HepG2 (cell line): ENCODE measurements at regions not wholly inside any gene's neighbourhood (a gene's known extent, or its start where the extent isn't known, plus 50 kb on each side); places are given as distances from the start of the nearest gene placed in this dataset.

Source experiments
- ATAC-seq: fragments of 200-7000 bp; cut with Tn5 transposase; 3 replicates; pipeline ENCODE4 v1.9.1; 2020; ENCODE audit warnings: mild to moderate bottlenecking, moderate library complexity
- BruUV-seq: library from RNA; stranded (reverse); fragments of 400-500 nt; replicated peaks from 2 replicates; lab custom pipeline; 2021; lab: Mats Ljungman, UMichigan
- CTCF ChIA-PET: fragments of 300-600 bp; formaldehyde crosslinking; extraction: SDS; loops from one replicate; lab custom pipeline; 2021; ENCODE audit warnings: low total read pairs, inconsistent platforms, low intra/inter-chr PET ratio; lab: Yijun Ruan, JAX
- POLR2A ChIA-PET: fragments of 350-600 bp; sonication (Branson Sonifier 250); formaldehyde crosslinking; loops from one replicate; lab custom pipeline; 2020; ENCODE audit warnings: antibody characterized with exemption, inconsistent platforms; lab: Yijun Ruan, JAX
- DNase-seq: peaks from one replicate; pipeline ENCODE4 v3.0.0-alpha.2; 2015; ENCODE audit warnings: low spot score
- FAIRE-seq: peaks from 3 replicates; lab custom pipeline; 2011; peaks lifted over from hg19 to GRCh38; lab: Jason Lieb, UNC
- H2AFZ ChIP-seq: one replicate; pipeline ENCODE4 v1.6.1; 2011; ENCODE audit warnings: low read length, inconsistent platforms
- H3K27ac ChIP-seq: fragments of 300-600 bp; 3 replicates; pipeline ENCODE4 v1.8.0; 2011; ENCODE audit warnings: mixed run types, mild to moderate bottlenecking, mixed read lengths, low read length, inconsistent platforms; ENCODE audit not compliant: insufficient read depth; ENCODE audit errors: extremely low read length
- H3K27me3 ChIP-seq, 2 experiments: fragments of 200-600 bp in 1 of 2; 2 replicates in 1 of 2; 3 replicates in 1 of 2; pipeline versions ENCODE4 v1.6.0 to v1.8.0; 2011; ENCODE audit warnings: low read length in 2 of 2, mild to moderate bottlenecking in 2 of 2, moderate library complexity in 2 of 2, inconsistent platforms in 1 of 2; ENCODE audit not compliant: insufficient read depth in 2 of 2, control insufficient read depth in 1 of 2
- H3K36me3 ChIP-seq, 2 experiments: fragments of 200-600 bp in 1 of 2; replicated peaks in 1 of 2; 2 replicates in 1 of 2; 3 replicates in 1 of 2; pipeline versions ENCODE4 v1.5.1 to v1.8.0; 2011; ENCODE audit warnings: low read length in 2 of 2, inconsistent platforms in 1 of 2; ENCODE audit not compliant: insufficient read depth in 2 of 2, control insufficient read depth in 1 of 2
- H3K4me1 ChIP-seq: 2 replicates; pipeline ENCODE4 v1.5.1; 2012; ENCODE audit warnings: low read length, inconsistent platforms; ENCODE audit not compliant: insufficient read depth
- H3K4me2 ChIP-seq: 2 replicates; pipeline ENCODE4 v1.6.0; 2011; ENCODE audit warnings: low read depth, low read length, inconsistent platforms
- H3K4me3 ChIP-seq, 3 experiments: fragments of 200-600 bp in 1 of 3; sonication (generic), shearing (Covaris generic) in 1 of 3; replicated peaks in 1 of 3; 2 replicates each; pipeline ENCODE4 v1.5.1; 2011 to 2016; ENCODE audit warnings: low read length in 3 of 3, inconsistent platforms in 2 of 3, low read depth in 2 of 3, mild to moderate bottlenecking in 2 of 3, control low read depth in 1 of 3, mixed read lengths in 1 of 3; ENCODE audit not compliant: insufficient read depth in 1 of 3
- H3K79me2 ChIP-seq: one replicate; pipeline ENCODE4 v1.6.1; 2011; ENCODE audit warnings: low read length, inconsistent platforms; ENCODE audit not compliant: insufficient read depth
- H3K9ac ChIP-seq: 2 replicates; pipeline ENCODE4 v1.6.0; 2011; ENCODE audit warnings: mild to moderate bottlenecking, low read depth, low read length, inconsistent platforms; ENCODE audit not compliant: insufficient read depth
- H3K9me3 ChIP-seq: 2 replicates; pipeline ENCODE4 v1.5.1; 2012; ENCODE audit warnings: mild to moderate bottlenecking, low read length
- H4K20me1 ChIP-seq: 2 replicates; pipeline ENCODE4 v1.6.0; 2011; ENCODE audit warnings: inconsistent platforms, mild to moderate bottlenecking, low read length, moderate library complexity; ENCODE audit not compliant: insufficient read depth
- HNF4A ChIP-seq: sonication (generic); formaldehyde crosslinking; IDR thresholded peaks from 2 replicates; pipeline ENCODE4 v1.4.0; 2020; ENCODE audit warnings: missing genetic modification reagents
- HNF4G ChIP-seq, 2 experiments: sonication (generic) in 1 of 2; formaldehyde crosslinking in 1 of 2; IDR thresholded peaks; 2 replicates each; pipeline versions ENCODE4 v1.4.0 to v1.6.1; 2011 to 2020; ENCODE audit warnings: borderline replicate concordance in 2 of 2, low read depth in 2 of 2, mild to moderate bottlenecking in 2 of 2, low read length in 1 of 2, missing genetic modification reagents in 1 of 2, moderate library complexity in 1 of 2
- ISL2 ChIP-seq: sonication (generic); formaldehyde crosslinking; IDR thresholded peaks from 2 replicates; pipeline ENCODE4 v1.5.0; 2020; ENCODE audit warnings: missing genetic modification reagents
- NCOR1 ChIP-seq: fragments of 200-600 bp; sonication (generic); IDR thresholded peaks from 2 replicates; pipeline ENCODE4 v1.7.0; 2017; ENCODE audit warnings: antibody characterized with exemption, low read length, borderline replicate concordance
- SRY ChIP-seq: sonication (generic); formaldehyde crosslinking; IDR thresholded peaks from 2 replicates; pipeline ENCODE4 v1.8.0; 2022; ENCODE audit warnings: mild to moderate bottlenecking, missing genetic modification reagents
- TCF7L2 ChIP-seq: IDR thresholded peaks from 2 replicates; pipeline ENCODE4 v1.6.1; 2011; ENCODE audit warnings: mild to moderate bottlenecking, low read depth, low read length, moderate library complexity
- WGBS: methylation state at CpG from one replicate; pipeline ENCODE4 v1.1.6; 2017; ENCODE audit warnings: low lambda C conversion rate; 5-methylcytosine and 5-hydroxymethylcytosine counted together
- in situ Hi-C: cut with HindIII; loops from 2 replicates; pipeline ENCODE4 v1.10.0; 2017; ENCODE audit warnings: low pct_unique_long_range_greater_than_20kb; ENCODE audit not compliant: extremely low pct_ligation_motif_present
- intact Hi-C: fragments of 100-400 bp; cut with micrococcal nuclease; formaldehyde crosslinking; loops from one replicate; pipeline ENCODE4 v1.10.0; 2022; ENCODE audit not compliant: unreplicated experiment

DNA sequence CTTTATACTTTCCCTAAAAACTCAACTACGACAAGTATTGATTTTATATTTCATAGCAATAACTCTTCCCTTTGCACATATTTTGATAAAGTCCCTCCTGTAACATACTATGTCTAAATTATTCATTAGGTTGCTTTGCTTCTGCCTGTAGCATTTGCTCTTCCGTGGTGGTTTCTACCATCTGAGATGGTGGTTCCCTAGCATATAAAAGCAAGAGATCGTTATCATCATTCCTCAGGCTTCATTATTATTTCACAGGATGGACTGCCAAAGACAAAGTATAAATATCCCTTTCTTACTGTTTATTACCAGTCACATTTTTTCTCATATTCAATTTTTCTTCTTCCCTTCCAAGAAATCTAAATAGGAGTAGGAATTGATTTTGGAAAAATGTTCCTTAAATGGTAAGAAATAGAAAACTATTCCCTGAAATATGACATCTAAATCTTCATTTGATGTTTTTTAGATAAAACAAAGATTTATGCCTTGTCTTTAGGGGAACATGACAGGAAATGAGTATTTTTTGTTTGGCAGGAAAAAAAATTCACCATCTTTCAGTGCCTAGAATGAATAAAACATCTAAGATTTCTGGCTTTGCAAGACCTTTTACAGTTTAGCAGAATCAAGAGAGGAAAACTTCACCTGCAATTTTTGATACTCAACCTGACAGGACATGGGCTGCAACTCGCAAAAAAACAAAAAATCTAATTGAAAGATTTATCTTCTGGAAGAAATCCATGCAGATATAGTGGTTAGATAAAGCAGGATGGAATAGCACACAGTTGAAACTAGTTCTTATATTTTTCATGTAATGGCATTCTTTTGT, 340.0 kb downstream of the SPRY2 start:
- no peak for ATAC-seq
- H3K4me3 ChIP-seq, result no peak overlapping the region
- ChIA-PET POLR2A (no interaction called here), CTCF (no interaction called here)
- no peaks in the 10 kb centered on the region for H3K4me1 ChIP-seq
- H3K79me2 ChIP-seq, result no peaks in the 10 kb centered on the region
- no peak for TF ChIP-seq TCF7L2
- no peak for TF ChIP-seq ISL2 (CRISPR knock-in tag)
- H3K27ac ChIP-seq, result no peak overlapping the region
- no peak for DNase-seq
- BruUV-seq, result no TSS peak
- in situ Hi-C loops, result no loop called here
- H4K20me1 ChIP-seq, result no peaks in the 10 kb centered on the region
- no peaks in the 10 kb centered on the region; a peak in 1 of 5 replicates for H3K27me3 ChIP-seq
- H2AFZ ChIP-seq, result no peak overlapping the region
- H3K9me3 ChIP-seq, result peaks cover 42% of the 10 kb centered on the region; the same call in 1 of the 2 replicates
- H3K36me3 ChIP-seq, result no peaks in the 10 kb centered on the region
- FAIRE-seq, result no peak
- intact Hi-C loops, result no loop called here
- H3K4me2 ChIP-seq, result no peak overlapping the region
- 12% methylated on average over 4 of the region's 4 CpGs for WGBS
- no peak overlapping the region for H3K9ac ChIP-seq

DNA sequence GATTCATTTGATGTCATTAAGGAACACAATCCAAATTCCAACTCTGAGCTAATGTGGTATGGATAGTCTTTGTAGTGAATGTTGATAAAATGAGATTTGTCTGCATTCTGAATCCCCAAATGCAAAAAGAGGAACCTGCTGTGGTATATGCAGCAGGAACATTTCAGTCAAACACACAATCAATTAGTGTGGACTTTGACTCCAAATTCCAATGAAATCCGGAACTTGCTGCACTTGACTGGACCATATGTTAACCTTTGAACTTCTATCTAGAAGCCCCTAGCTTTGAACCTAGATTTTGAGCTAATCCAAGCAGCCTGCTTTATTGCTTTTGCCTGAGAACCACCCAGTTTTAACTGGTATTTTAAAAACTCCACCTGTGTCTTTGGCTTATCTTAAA, 341.3 kb downstream of the SPRY2 start:
- in situ Hi-C loops, result no loop called here
- ChIA-PET POLR2A (no interaction called here), CTCF (no interaction called here)
- Histone ChIP-seq H3K79me2 (no peaks in the 10 kb centered on the region), H4K20me1 (no peaks in the 10 kb centered on the region), H3K36me3 (no peaks in the 10 kb centered on the region), H3K4me1 (no peaks in the 10 kb centered on the region), H3K27ac (no peak overlapping the region), H3K9ac (no peak overlapping the region)
- no peak for FAIRE-seq
- no TSS peak for BruUV-seq
- TF ChIP-seq HNF4A (CRISPR knock-in tag), result peak; percentile 55
- TF ChIP-seq HNF4G (IDR thresholded peaks at IDR 0.05; ENCODE audit: borderline replicate concordance, low read depth, low read length), result peak; percentile 34; the same call in 1 of the 2 replicates
- TF ChIP-seq HNF4G (CRISPR knock-in tag; IDR thresholded peaks at IDR 0.05; ENCODE audit: borderline replicate concordance, low read depth), result no peak
- peak; percentile 37; the same call in 1 of the 2 replicates for TF ChIP-seq NCOR1
- TF ChIP-seq SRY (CRISPR knock-in tag), result no peak
- TF ChIP-seq, all 625 proteins: peak for 3
- Histone ChIP-seq H2AFZ (no peak overlapping the region), H3K4me3 (no peak overlapping the region), H3K27me3 (no peaks in the 10 kb centered on the region; a peak in 1 of 5 replicates), H3K9me3 (peaks cover 47% of the 10 kb centered on the region; the same call in 1 of the 2 replicates), H3K4me2 (no peak overlapping the region)
- intact Hi-C loops, result no loop called here
- ATAC-seq (no peak), DNase-seq (no peak)
- WGBS, result 8% methylated on average over 1 of the region's 1 CpG
